ENCODE measurements at regions not wholly inside any gene's neighbourhood (a gene's known extent, or its start where the extent isn't known, plus 50 kb on each side); places are given as distances from the start of the nearest gene placed in this dataset.

DNA sequence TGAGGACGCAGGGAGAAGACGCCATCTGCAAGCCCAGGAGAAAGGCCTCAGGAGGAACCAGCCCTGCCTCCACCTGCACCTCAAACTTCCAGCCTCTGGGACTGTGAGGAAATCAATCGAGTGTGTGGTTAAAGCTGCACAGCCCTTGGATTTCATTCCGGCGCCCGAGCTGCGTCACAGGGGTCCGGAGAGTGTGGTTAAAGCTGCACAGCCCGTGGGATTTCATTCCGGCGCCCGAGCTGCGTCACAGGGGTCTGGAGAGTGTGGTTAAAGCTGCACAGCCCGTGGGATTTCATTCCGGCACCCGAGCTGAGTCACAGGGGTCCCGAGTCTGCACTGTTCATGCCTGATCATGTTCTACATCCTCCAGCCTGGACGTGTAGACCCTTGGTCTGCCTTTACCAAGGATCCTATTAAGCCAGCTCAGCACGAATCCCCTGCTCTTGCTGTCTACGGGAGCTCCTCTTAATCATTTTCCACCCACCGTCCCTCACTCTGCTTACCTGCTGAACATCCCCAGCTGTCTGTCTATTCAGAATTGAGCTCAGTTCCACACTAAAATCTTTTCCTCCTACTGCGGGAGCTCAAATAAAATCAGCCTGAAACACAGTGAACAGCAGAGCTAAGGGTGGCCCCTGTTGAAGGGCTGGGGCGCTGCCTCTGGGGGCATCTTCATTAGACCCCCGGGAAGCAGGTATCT lies 73.0 kb upstream of the OLFM1 start:
- Histone ChIP-seq H3K4me3 (no peak overlapping the region), H3K36me3 (ENCODE audit: low read depth, missing control alignments) (no peaks in the 10 kb centered on the region), H3K27me3 (no peaks in the 10 kb centered on the region), H3K4me1 (no peaks in the 10 kb centered on the region), H3K9me3 (no peaks in the 10 kb centered on the region), H3K27ac (no peak overlapping the region)
- intact Hi-C loops (cut with DNase I; ENCODE audit: low total_unique reads): no loop called here
- DNase-seq: no peak
- TF ChIP-seq, protein P1, sequence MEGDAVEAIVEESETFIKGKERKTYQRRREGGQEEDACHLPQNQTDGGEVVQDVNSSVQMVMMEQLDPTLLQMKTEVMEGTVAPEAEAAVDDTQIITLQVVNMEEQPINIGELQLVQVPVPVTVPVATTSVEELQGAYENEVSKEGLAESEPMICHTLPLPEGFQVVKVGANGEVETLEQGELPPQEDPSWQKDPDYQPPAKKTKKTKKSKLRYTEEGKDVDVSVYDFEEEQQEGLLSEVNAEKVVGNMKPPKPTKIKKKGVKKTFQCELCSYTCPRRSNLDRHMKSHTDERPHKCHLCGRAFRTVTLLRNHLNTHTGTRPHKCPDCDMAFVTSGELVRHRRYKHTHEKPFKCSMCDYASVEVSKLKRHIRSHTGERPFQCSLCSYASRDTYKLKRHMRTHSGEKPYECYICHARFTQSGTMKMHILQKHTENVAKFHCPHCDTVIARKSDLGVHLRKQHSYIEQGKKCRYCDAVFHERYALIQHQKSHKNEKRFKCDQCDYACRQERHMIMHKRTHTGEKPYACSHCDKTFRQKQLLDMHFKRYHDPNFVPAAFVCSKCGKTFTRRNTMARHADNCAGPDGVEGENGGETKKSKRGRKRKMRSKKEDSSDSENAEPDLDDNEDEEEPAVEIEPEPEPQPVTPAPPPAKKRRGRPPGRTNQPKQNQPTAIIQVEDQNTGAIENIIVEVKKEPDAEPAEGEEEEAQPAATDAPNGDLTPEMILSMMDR (IDR thresholded peaks at IDR 0.05): no peak
- no peak for TF ChIP-seq POLR2A (IDR thresholded peaks at IDR 0.05)
- WGBS, 2 donors: 89 to 94% methylated on average over 19 to 24 of the region's 24 CpGs

GRCh38 chr9:135015096-135015495 lies 72.4 kb upstream of the OLFM1 start:
- WGBS, 2 donors: 86% methylated on average over 13 of the region's 13 CpGs

GRCh38 chr9:135015565-135015964 lies 71.9 kb upstream of the OLFM1 start:
- no peak overlapping the region for H3K4me3 ChIP-seq
- intact Hi-C loops (cut with DNase I; ENCODE audit: low total_unique reads): no loop called here
- 80% methylated on average over 6 of the region's 6 CpGs for WGBS, 2 donors

More at GRCh38 chr9:135015096-135015495, 72.4 kb upstream of the OLFM1 start:
- TF ChIP-seq, protein P1 (IDR thresholded peaks at IDR 0.05): no peak
- no peak for TF ChIP-seq POLR2A (IDR thresholded peaks at IDR 0.05)
- no peak for DNase-seq
- H3K9me3 ChIP-seq: no peaks in the 10 kb centered on the region
- no peak overlapping the region for H3K4me3 ChIP-seq
- no peaks in the 10 kb centered on the region for H3K4me1 ChIP-seq
- H3K36me3 ChIP-seq (ENCODE audit: low read depth, missing control alignments): no peaks in the 10 kb centered on the region
- intact Hi-C loops (cut with DNase I; ENCODE audit: low total_unique reads): no loop called here
- no peaks in the 10 kb centered on the region for H3K27me3 ChIP-seq
- H3K27ac ChIP-seq: no peak overlapping the region

GRCh38 chr9:135016037-135016640 lies 71.3 kb upstream of the OLFM1 start:
- WGBS, 2 donors: 87 to 90% methylated on average over 14 of the region's 14 CpGs
- intact Hi-C loops (cut with DNase I; ENCODE audit: low total_unique reads): no loop called here
- no peak for TF ChIP-seq POLR2A (IDR thresholded peaks at IDR 0.05)
- TF ChIP-seq, protein P1 (IDR thresholded peaks at IDR 0.05): no peak
- Histone ChIP-seq H3K9me3 (no peaks in the 10 kb centered on the region), H3K4me1 (no peaks in the 10 kb centered on the region), H3K27ac (no peak overlapping the region), H3K36me3 (ENCODE audit: low read depth, missing control alignments) (no peaks in the 10 kb centered on the region), H3K27me3 (no peaks in the 10 kb centered on the region), H3K4me3 (no peak overlapping the region)
- no peak for DNase-seq

More at GRCh38 chr9:135015565-135015964, 71.9 kb upstream of the OLFM1 start:
- TF ChIP-seq, protein P1 (IDR thresholded peaks at IDR 0.05): no peak
- TF ChIP-seq POLR2A (IDR thresholded peaks at IDR 0.05): no peak
- DNase-seq: no peak
- no peaks in the 10 kb centered on the region for H3K4me1 ChIP-seq
- no peaks in the 10 kb centered on the region for H3K9me3 ChIP-seq
- H3K27me3 ChIP-seq: no peaks in the 10 kb centered on the region
- no peaks in the 10 kb centered on the region for H3K36me3 ChIP-seq (ENCODE audit: low read depth, missing control alignments)
- H3K27ac ChIP-seq: no peak overlapping the region

Data from testis (tissue), 2 donors.